ENCODE measurements at regions not wholly inside any gene's neighbourhood (a gene's known extent, or its start where the extent isn't known, plus 50 kb on each side); places are given as distances from the start of the nearest gene placed in this dataset.
A peak's percentile ranks its signal among the peaks of the same experiment; 100 is the strongest.
"Not testable (repeated sequence)": the region's sequence is repeated elsewhere in the genome, so short reads cannot be mapped to it uniquely, and the experiment has no call there.

DNA sequence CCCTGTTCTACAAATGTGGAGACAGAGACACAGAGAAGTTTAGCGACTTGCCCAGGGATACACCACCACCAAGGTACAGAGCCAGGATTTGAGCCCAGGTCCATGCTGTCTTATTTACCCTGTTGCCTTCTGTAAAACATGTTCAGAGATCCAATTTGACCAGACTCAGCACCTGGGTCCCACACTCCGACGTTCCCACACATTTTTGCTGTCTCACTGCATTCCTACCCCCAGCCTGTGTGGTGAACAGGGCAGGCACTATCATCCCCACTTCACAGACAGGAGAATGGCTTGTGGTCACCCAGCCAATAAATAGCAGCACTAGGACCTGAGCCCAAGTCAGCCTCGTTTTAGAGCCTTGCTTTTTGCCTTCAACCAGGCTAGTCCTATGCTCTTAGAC, 102.8 kb downstream of the PJA1 start:
- DNase-seq (ENCODE audit: low spot score) = no peak

DNA sequence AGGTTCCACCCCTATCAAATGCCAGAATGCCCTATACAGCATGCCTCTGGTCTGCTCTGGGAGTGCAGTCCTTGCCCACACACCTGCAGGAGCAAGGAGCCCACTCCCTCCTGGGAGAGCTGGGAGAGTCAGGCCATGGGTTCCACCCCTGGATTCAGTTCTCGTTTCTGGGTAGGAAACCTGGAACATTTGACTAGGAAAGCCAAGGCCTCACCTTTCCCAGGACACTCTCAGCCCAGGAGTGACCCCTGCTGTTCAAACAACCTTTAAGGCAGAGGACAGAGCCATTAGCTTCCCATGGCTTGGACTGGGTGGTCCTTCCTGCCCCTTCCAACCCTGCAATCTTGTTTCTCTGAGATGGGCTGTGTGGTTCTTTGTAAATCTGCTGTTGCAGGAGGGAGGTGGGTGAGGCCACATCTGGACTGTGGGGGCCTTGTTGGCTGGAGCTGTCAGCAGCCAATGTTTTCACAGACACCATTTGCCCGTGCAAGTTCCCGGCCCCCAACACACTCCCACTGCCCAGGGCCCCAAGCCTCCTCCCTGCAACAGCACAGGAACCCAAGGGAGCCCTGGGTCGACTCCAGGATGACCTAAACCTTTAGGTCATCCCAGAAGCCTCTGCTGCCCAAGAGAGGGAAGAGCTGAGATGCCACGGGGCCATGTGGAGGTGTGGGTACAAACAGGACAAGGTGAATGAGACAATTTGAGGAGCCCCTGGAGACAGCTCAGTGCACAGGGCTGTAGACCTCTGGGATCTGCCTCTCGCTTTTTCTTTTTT, 104.4 kb downstream of the PJA1 start:
- peak; percentile 2 for DNase-seq (ENCODE audit: low spot score)

DNA sequence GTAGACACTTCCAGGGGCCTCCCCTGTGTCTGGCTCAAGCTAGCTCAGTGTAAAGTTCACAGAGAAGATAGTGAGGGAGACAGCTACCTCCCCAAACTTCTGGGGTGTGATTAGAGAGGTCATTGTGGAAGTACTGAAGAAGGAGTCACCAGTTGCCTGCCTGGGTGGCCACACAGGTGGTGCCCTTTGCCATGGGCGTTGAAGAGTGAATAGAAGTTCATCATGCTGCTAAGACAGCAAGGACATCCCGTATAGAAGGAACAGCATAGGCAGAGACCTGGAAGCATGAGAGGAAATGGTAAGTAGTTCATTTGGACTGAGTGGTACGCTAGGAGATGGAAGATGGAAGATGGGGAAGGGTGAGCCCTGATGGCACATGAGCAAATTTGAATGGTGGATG, 110.1 kb downstream of the PJA1 start:
- no peak for DNase-seq (ENCODE audit: low spot score)

DNA sequence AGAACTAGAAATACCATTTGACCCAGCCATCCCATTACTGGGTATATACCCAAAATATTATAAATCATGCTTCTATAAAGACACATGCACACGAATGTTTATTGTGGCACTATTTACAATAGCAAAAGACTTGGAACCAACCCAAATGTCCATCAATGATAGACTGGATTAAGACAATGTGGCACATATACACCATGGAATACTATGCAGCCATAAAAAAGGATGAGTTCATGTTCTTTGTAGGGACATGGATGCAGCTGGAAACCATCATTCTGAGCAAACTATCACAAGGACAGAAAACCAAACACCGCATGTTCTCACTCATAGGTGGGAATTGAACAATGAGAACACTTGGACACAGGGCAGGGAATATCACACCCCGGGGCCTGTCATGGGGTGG, 110.8 kb downstream of the PJA1 start:
- not testable (repeated sequence) for DNase-seq (ENCODE audit: low spot score)

DNA sequence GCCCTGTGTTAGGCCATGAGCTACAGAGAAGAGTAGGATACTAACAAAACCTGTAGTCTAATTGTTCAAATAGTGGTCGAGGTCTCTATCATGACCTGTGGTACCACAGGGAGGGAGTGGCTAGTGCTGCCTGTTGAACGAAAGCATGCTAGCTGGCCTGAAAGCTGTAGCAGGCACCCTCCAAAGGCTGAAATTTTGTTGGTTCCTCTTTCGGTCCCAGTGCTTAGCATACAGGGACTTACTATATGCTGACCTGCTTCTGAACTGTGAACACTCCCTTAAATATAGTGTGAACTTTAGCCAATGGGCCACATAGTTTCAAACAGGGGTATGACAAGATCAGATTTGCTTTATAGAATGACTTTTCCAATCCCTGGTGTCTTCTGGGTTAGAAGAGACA, 113.4 kb downstream of the PJA1 start:
- no peak for DNase-seq (ENCODE audit: low spot score)

- no peak for DNase-seq (ENCODE audit: low spot score)
Measured at GRCh38 chrX:69050051-69050765, 115.0 kb downstream of the PJA1 start.

DNA sequence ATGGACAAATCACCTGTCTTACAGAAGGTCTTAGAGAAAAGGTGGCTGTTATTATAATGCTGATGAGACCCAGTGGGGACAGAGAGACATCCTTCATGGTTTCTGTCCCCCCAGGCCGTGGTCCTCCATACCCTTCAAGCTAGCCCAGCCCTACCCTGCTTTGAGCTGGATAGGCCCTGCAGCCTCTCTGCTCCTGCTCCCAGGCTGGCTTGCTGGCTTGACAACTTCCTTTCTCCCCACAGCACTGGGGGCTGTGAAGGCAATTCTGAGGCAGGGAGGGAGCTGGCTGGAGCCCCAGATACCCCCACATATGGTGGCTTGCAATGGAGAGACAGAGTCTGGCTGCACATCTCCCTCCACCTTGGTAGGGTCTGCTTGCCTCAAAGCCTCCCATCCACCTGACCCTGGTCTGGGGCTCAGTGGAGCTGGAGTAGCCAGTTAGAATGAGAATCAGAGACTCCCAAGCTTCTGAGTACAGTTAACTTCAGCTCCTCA, 118.2 kb downstream of the PJA1 start:
- DNase-seq (ENCODE audit: low spot score) = no peak

DNA sequence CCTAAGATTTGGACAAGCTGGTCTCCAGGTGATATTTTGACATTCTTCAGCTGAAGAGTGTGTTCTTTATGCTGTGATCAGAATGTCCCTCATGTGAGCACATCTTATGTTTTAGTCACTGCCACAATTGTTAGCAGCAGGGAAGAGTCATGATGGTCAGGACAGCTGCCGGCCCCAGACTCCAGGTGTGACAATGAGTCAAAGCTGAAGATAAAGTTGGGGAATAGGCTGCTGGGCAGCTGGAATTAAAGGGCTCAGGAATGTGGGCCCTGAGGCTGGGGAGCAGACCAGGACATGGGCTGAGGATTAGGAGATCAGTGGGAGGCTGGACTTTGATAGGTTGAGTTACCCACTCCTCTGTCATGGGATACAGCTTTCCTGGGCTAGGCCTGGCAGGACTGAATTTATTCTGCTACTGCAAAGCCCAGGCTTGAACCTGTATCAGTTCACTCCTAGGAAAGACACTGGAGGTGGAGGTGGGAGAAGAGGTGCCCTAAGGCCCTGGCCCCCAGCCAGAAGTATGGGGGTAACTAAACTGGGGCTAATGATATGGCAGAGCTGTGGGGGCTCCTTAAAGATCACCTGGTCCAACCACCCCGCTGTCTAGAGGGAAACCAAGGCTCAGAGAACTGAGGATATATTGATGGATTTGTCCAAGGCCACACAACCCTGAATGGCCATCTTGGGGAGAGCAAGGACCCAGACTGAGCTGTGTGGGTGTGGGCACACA, 119.5 kb downstream of the PJA1 start:
- DNase-seq (ENCODE audit: low spot score) = no peak

GRCh38 chrX:69038816-69039215, 126.4 kb downstream of the PJA1 start:
- no peak for DNase-seq (ENCODE audit: low spot score)

- no peak for DNase-seq (ENCODE audit: low spot score)
Measured at GRCh38 chrX:69038188-69038587, 127.1 kb downstream of the PJA1 start.

DNA sequence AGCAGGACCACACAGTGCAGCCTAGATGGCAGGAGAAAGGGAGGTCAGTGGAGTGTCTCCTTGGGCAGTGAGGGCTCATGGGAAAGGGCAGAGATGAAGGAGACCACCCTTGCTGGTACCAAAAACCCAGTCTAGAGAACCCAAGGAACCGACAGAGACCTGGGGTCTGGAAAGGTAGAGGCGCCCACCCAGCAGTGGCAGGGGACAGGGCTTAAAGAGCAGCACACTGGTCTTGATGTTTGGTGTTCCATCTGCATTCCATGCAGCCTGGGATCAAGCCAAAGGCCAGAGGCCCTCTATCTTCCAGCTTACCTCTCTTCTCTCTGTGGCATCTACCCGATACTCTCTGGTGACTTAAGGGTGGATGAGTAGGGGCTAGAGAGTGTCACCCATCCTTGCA, 127.5 kb downstream of the PJA1 start:
- no peak for DNase-seq (ENCODE audit: low spot score)

GRCh38 chrX:69036674-69037573, 128.3 kb downstream of the PJA1 start:
- no peak for DNase-seq (ENCODE audit: low spot score)

- no peak for DNase-seq (ENCODE audit: low spot score)
Measured at GRCh38 chrX:69034451-69034850, 130.8 kb downstream of the PJA1 start.

GRCh38 chrX:69033936-69034335, 131.3 kb downstream of the PJA1 start:
- no peak for DNase-seq (ENCODE audit: low spot score)

DNA sequence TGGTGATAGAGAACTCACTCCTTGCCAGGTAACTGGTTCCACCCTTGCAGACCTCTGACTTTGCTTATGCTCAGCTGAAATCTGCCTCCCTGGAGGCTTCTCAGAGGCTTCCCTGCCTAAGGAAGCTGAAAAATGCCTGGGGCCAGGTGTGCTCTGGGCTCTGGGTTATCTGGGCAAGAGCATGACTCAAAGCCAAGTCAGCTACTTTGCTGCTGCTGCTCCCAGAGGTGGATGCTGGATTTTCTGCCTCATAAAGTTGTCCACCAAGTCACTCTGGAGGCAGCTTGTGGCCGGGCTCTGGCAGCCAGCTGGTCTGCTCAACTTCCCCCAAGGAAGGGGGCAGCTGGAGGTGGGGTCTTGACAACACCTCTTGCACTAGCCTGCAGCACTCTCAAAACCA, 132.7 kb downstream of the PJA1 start:
- no peak for DNase-seq (ENCODE audit: low spot score)

GRCh38 chrX:69031971-69032391, 133.3 kb downstream of the PJA1 start:
- DNase-seq (ENCODE audit: low spot score) = no peak

DNA sequence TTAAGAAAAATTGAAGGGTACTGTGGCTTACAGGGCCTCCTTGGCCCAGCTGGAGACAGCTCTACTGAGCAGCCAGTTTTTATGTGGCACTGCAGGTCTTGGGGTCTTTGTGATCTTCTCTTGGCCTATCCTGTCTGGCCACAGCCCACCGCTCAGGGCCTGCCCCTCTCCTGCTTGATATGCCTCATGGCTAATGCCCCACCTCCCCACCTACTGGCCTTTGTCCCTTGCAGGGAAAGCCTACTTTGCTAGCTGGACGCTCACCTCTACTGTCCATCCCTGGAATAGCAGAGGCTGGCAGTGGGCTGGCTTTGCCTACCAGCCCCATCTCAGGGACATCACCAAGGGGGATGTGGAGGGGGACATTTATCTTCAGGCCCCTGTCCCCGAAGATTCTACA, 134.1 kb downstream of the PJA1 start:
- no peak for DNase-seq (ENCODE audit: low spot score)

GRCh38 chrX:69029771-69030170, 135.5 kb downstream of the PJA1 start:
- no peak for DNase-seq (ENCODE audit: low spot score)

DNA sequence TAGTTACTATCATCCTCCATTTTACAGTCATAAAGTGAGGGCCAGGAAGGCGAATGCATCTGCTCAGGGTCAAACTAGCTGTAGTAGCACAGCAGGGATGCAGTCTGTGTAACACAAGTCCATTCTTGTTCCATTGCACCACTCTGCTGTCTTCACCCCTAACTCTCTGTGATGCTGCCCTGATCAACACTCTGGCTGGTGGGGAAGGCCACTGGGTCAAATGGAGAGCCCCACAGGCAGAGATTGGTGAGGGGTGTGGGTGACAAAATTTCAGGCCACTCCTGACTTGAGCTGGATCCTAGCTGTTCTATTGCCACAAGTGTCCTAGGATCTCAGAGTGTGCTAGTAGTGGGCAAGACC, 136.5 kb downstream of the PJA1 start:
- no peak for DNase-seq (ENCODE audit: low spot score)

- DNase-seq (ENCODE audit: low spot score) = no peak
Measured at GRCh38 chrX:69028006-69028760, 137.1 kb downstream of the PJA1 start.
